NCI-H1417 (cell line): ENCODE measurements at regions not wholly inside any gene's neighbourhood (a gene's known extent, or its start where the extent isn't known, plus 50 kb on each side); places are given as distances from the start of the nearest gene placed in this dataset.
"Not testable (repeated sequence)": the region's sequence is repeated elsewhere in the genome, so short reads cannot be mapped to it uniquely, and the experiment has no call there.

ENCODE experiments used
- DNase-seq, 3 experiments: peaks; one replicate each; lab custom pipeline; 2025; lab: John Stamatoyannopoulos, UW

GRCh38 chr5:91937121-91937520 is 554.0 kb upstream of the ARRDC3 start:
- no peak for DNase-seq

- peak in 1 of 3 experiments; percentile 34 for DNase-seq
These were observed 546.4 kb upstream of the ARRDC3 start for GRCh38 chr5:91929522-91929817.

- peak in 1 of 3 experiments; percentile 48 for DNase-seq
These were observed 545.8 kb upstream of the ARRDC3 start for GRCh38 chr5:91928754-91929521.

- no peak for DNase-seq
These were observed 544.3 kb upstream of the ARRDC3 start for GRCh38 chr5:91927439-91927838.

GRCh38 chr5:91925249-91925648 is 542.1 kb upstream of the ARRDC3 start:
- no peak for DNase-seq

- not testable (repeated sequence) for DNase-seq
These were observed 534.1 kb upstream of the ARRDC3 start for GRCh38 chr5:91917037-91917814.

GRCh38 chr5:91910655-91911054 is 527.5 kb upstream of the ARRDC3 start:
- DNase-seq, result no peak

GRCh38 chr5:91910247-91910646 is 527.1 kb upstream of the ARRDC3 start:
- no peak for DNase-seq

- no peak for DNase-seq
These were observed 523.4 kb upstream of the ARRDC3 start for GRCh38 chr5:91906494-91906893.

GRCh38 chr5:91906027-91906426 is 522.9 kb upstream of the ARRDC3 start:
- DNase-seq, result no peak

GRCh38 chr5:91898898-91899297 is 515.8 kb upstream of the ARRDC3 start:
- DNase-seq, result peak in 1 of 3 experiments; percentile 11

GRCh38 chr5:91898019-91898418 is 514.9 kb upstream of the ARRDC3 start:
- peak in 2 of 3 experiments; percentile 3 to 49 for DNase-seq

- DNase-seq, result no peak
These were observed 505.7 kb upstream of the ARRDC3 start for GRCh38 chr5:91888810-91889209.

- peak; percentile 21 to 83 (median 24) for DNase-seq
These were observed 502.5 kb upstream of the ARRDC3 start for GRCh38 chr5:91885291-91886265.

- DNase-seq, result no peak
These were observed 500.9 kb upstream of the ARRDC3 start for GRCh38 chr5:91884036-91884435.

- DNase-seq, result peak in 1 of 3 experiments; percentile 6
These were observed 492.2 kb upstream of the ARRDC3 start for GRCh38 chr5:91875196-91875779.

- DNase-seq, result no peak
These were observed 484.7 kb upstream of the ARRDC3 start for GRCh38 chr5:91867799-91868198.

- DNase-seq, result no peak
These were observed 482.8 kb upstream of the ARRDC3 start for GRCh38 chr5:91865915-91866314.

- DNase-seq, result peak in 1 of 3 experiments; percentile 19
These were observed 481.8 kb upstream of the ARRDC3 start for GRCh38 chr5:91864962-91865361.

GRCh38 chr5:91851670-91852069 is 468.6 kb upstream of the ARRDC3 start:
- no peak for DNase-seq

- no peak for DNase-seq
These were observed 466.9 kb upstream of the ARRDC3 start for GRCh38 chr5:91850031-91850430.

GRCh38 chr5:91849069-91849468 is 466.0 kb upstream of the ARRDC3 start:
- DNase-seq, result no peak
